K562 (cell line): ENCODE measurements at regions not wholly inside any gene's neighbourhood (a gene's known extent, or its start where the extent isn't known, plus 50 kb on each side); places are given as distances from the start of the nearest gene placed in this dataset.

Experiments used
- ATAC-seq: fragments of 200-7000 bp; cut with Tn5 transposase; 3 replicates; pipeline ENCODE4 v1.9.1; 2020; ENCODE audit warnings: moderate library complexity
- BruUV-seq: library from RNA; stranded (reverse); fragments of 400-500 nt; replicated peaks from 2 replicates; lab custom pipeline; 2021; lab: Mats Ljungman, UMichigan
- CTCF ChIA-PET: fragments of 300-600 bp; formaldehyde crosslinking; extraction: SDS; loops from one replicate; lab custom pipeline; 2021; ENCODE audit warnings: low intra/inter-chr PET ratio; lab: Yijun Ruan, JAX
- POLR2A ChIA-PET: fragments of 300-600, 350-650 bp; sonication (Branson Sonifier 250); formaldehyde crosslinking; extraction: SDS; loops from one replicate; lab custom pipeline; 2021; ENCODE audit warnings: antibody characterized with exemption, inconsistent platforms; lab: Yijun Ruan, JAX
- DNase-seq, 4 experiments: peaks; one replicate each; pipeline versions ENCODE4 v3.0.0 to v3.0.0-alpha.2; 2011 to 2018; ENCODE audit warnings: low spot score in 3 of 4, mixed read lengths in 3 of 4; ENCODE audit errors: extremely low read depth in 1 of 4
- FAIRE-seq: peaks from 2 replicates; lab custom pipeline; 2011; peaks lifted over from hg19 to GRCh38; lab: Jason Lieb, UNC
- H2AFZ ChIP-seq: 2 replicates; pipeline ENCODE4 v1.6.0; 2011; ENCODE audit warnings: low read depth, low read length, control low read depth, inconsistent platforms
- H3K27ac ChIP-seq: fragments of 200-600 bp; 3 replicates; pipeline ENCODE4 v1.8.0; 2011; ENCODE audit warnings: low read depth, mild to moderate bottlenecking, control low read depth, inconsistent platforms, low read length, moderate library complexity, mixed read lengths; ENCODE audit errors: extremely low read depth
- H3K27me3 ChIP-seq, 2 experiments: fragments of 300-600 bp in 1 of 2; 2 replicates in 1 of 2; 3 replicates in 1 of 2; pipeline versions ENCODE4 v1.6.0 to v1.8.0; 2011; ENCODE audit warnings: inconsistent platforms in 2 of 2, low read length in 2 of 2, mild to moderate bottlenecking in 1 of 2, mixed read lengths in 1 of 2, moderate library complexity in 1 of 2; ENCODE audit not compliant: control insufficient read depth in 2 of 2, insufficient read depth in 2 of 2
- H3K36me3 ChIP-seq: fragments of 300-600 bp; 3 replicates; pipeline ENCODE4 v1.8.0; 2011; ENCODE audit warnings: mild to moderate bottlenecking, low read length, inconsistent platforms; ENCODE audit not compliant: control insufficient read depth, insufficient read depth
- H3K4me1 ChIP-seq, 2 experiments: fragments of 200-600 bp in 1 of 2; replicated peaks in 1 of 2; 2 replicates in 1 of 2; 3 replicates in 1 of 2; pipeline versions ENCODE4 v1.5.1 to v1.8.0; 2011; ENCODE audit warnings: inconsistent platforms in 2 of 2, low read length in 2 of 2, mild to moderate bottlenecking in 1 of 2, mixed read lengths in 1 of 2, moderate library complexity in 1 of 2; ENCODE audit not compliant: control insufficient read depth in 2 of 2, insufficient read depth in 2 of 2
- H3K4me2 ChIP-seq: 2 replicates; pipeline ENCODE4 v1.6.1; 2011; ENCODE audit warnings: low read length, control low read depth, inconsistent platforms, mixed read lengths; ENCODE audit not compliant: insufficient read depth
- H3K4me3 ChIP-seq: fragments of 200-600 bp; sonication (generic), shearing (Covaris generic); 2 replicates; pipeline ENCODE4 v1.5.1; 2016; ENCODE audit warnings: control low read depth, inconsistent platforms
- H3K79me2 ChIP-seq: fragments of 200-600 bp; 3 replicates; pipeline ENCODE4 v1.8.0; 2011; ENCODE audit warnings: low read length, inconsistent platforms; ENCODE audit not compliant: control insufficient read depth, insufficient read depth
- H3K9ac ChIP-seq, 2 experiments: 2 replicates each; pipeline versions ENCODE4 v1.6.0 to v1.6.1; 2011; ENCODE audit warnings: low read depth in 2 of 2, low read length in 2 of 2, control low read depth in 1 of 2, inconsistent platforms in 1 of 2, mild to moderate bottlenecking in 1 of 2, mixed read lengths in 1 of 2; ENCODE audit not compliant: insufficient read depth in 1 of 2
- H3K9me1 ChIP-seq: one replicate; pipeline ENCODE4 v1.6.0; 2011; ENCODE audit warnings: inconsistent platforms, mild to moderate bottlenecking, low read length, moderate library complexity; ENCODE audit not compliant: control insufficient read depth, insufficient read depth
- H3K9me3 ChIP-seq: replicated peaks from 2 replicates; pipeline ENCODE4 v1.5.1; 2011; ENCODE audit warnings: low read depth, low read length, inconsistent platforms; ENCODE audit not compliant: control insufficient read depth, insufficient read depth
- H4K20me1 ChIP-seq: replicated peaks from 2 replicates; pipeline ENCODE4 v1.6.1; 2011; ENCODE audit warnings: low read length, inconsistent platforms, mixed read lengths; ENCODE audit not compliant: control insufficient read depth, insufficient read depth
- FOXJ3 ChIP-seq: sonication (generic); formaldehyde crosslinking; IDR thresholded peaks from 2 replicates; pipeline ENCODE4 v1.4.0; 2020; ENCODE audit warnings: mild to moderate bottlenecking, missing genetic modification reagents
- HCFC1 ChIP-seq: IDR thresholded peaks from 2 replicates; pipeline ENCODE4 v1.6.1; 2012; ENCODE audit warnings: low read depth, low read length, improper control_type of control experiment
- HIVEP1 ChIP-seq: fragments of 250-450 bp; sonication (Bioruptor Pico); IDR thresholded peaks from 2 replicates; pipeline ENCODE4 v1.4.0; 2020; ENCODE audit warnings: mild to moderate bottlenecking
- HSF4 ChIP-seq: fragments of 250-450 bp; sonication (Bioruptor Pico); IDR thresholded peaks from 2 replicates; pipeline ENCODE4 v2.1.2; 2022; ENCODE audit warnings: mild to moderate bottlenecking, moderate library complexity, borderline replicate concordance
- L3MBTL2 ChIP-seq: fragments of 450-650 bp; IDR thresholded peaks from 2 replicates; pipeline ENCODE4 v1.6.1; 2016; ENCODE audit warnings: mild to moderate bottlenecking, moderate library complexity
- MAFG ChIP-seq: fragments of 450-650 bp; conservative IDR thresholded peaks from 2 replicates; pipeline ENCODE4 v1.6.1; 2016; ENCODE audit warnings: missing genetic modification characterization, missing compliant biosample characterization
- OTX1 ChIP-seq: fragments of 450-650 bp; formaldehyde crosslinking; IDR thresholded peaks from 2 replicates; pipeline ENCODE4 v1.4.0; 2022; ENCODE audit warnings: mild to moderate bottlenecking
- SETDB1 ChIP-seq: IDR thresholded peaks from one replicate; pipeline ENCODE4 v1.6.1; 2012; ENCODE audit warnings: low read length, control low read depth, inconsistent platforms
- ZC3H11A ChIP-seq: IDR thresholded peaks from 2 replicates; pipeline ENCODE4 v1.6.1; 2012; ENCODE audit warnings: low read depth, low read length, improper control_type of control experiment
- ZKSCAN3 ChIP-seq: fragments of 250-450 bp; sonication (Bioruptor Pico); IDR thresholded peaks from 2 replicates; pipeline ENCODE4 v1.4.0; 2020
- ZNF239 ChIP-seq: fragments of 250-450 bp; sonication (Bioruptor Pico); IDR thresholded peaks from 2 replicates; pipeline ENCODE4 v1.4.0; 2020; ENCODE audit warnings: mild to moderate bottlenecking
- ZNF584 ChIP-seq: fragments of 200-800 bp; sonication (Bioruptor generic); IDR thresholded peaks from 2 replicates; pipeline ENCODE4 v1.6.1; 2016; ENCODE audit warnings: low read depth, mild to moderate bottlenecking, missing genetic modification characterization, missing compliant biosample characterization
- ZNF639 ChIP-seq, 2 experiments: fragments of 200-800 bp in 1 of 2; sonication (Bioruptor generic) in 1 of 2; sonication (generic) in 1 of 2; formaldehyde crosslinking in 1 of 2; IDR thresholded peaks in 1 of 2; conservative IDR thresholded peaks in 1 of 2; 2 replicates each; pipeline versions ENCODE4 v1.5.0 to v1.6.1; 2016 to 2020; ENCODE audit warnings: missing compliant biosample characterization in 1 of 2, missing genetic modification characterization in 1 of 2, missing genetic modification reagents in 1 of 2
- ZNF79 ChIP-seq: fragments of 250-450 bp; sonication (Bioruptor Pico); IDR thresholded peaks from 2 replicates; pipeline ENCODE4 v1.4.0; 2020; ENCODE audit warnings: low read depth, mild to moderate bottlenecking, moderate library complexity
- WGBS: fragments of 100-300 bp; shearing (Covaris generic); methylation state at CpG from one replicate; pipeline ENCODE4 v1.1.6; 2016; ENCODE audit warnings: low coverage, mixed read lengths; ENCODE audit not compliant: insufficient coverage; ENCODE audit errors: missing lambda C conversion rate; 5-methylcytosine and 5-hydroxymethylcytosine counted together
- in situ Hi-C: fragments of 300-500 bp; cut with MboI; formaldehyde crosslinking; loops from 4 replicates; pipeline ENCODE4 v1.15.0; 2018; ENCODE audit warnings: inconsistent platforms, mixed read lengths
- intact Hi-C: fragments of 100-400 bp; cut with micrococcal nuclease; formaldehyde crosslinking; loops from 2 replicates; pipeline ENCODE4 v1.14.2; 2022
- TF ChIP-seq, protein P1 (sequence below), 2 experiments: fragments of 250-450 bp in 1 of 2; fragments of 450-650 bp in 1 of 2; sonication (Bioruptor Pico) in 1 of 2; IDR thresholded peaks; 2 replicates each; pipeline versions ENCODE4 v1.6.1 to v1.8.0; 2016 to 2021; ENCODE audit warnings: mild to moderate bottlenecking in 2 of 2, moderate library complexity in 2 of 2, missing compliant biosample characterization in 1 of 2, missing genetic modification characterization in 1 of 2
- TF ChIP-seq, protein P2 (sequence below): fragments of 250-450 bp; sonication (Bioruptor Pico); IDR thresholded peaks from 2 replicates; pipeline ENCODE4 v1.5.0; 2021

- POLR2A ChIA-PET = no interaction called here
- FAIRE-seq = no peak
- no peaks in the 10 kb centered on the region for H4K20me1 ChIP-seq
Measured at GRCh38 chr13:54606944-54607343, 1578.3 kb downstream of the OLFM4 start.

More at GRCh38 chr13:54606944-54607343, 1578.3 kb downstream of the OLFM4 start:
- H3K9me1 ChIP-seq = no peaks in the 10 kb centered on the region
- H2AFZ ChIP-seq = no peak overlapping the region
- no peak overlapping the region for H3K27ac ChIP-seq
- H3K4me3 ChIP-seq = no peak overlapping the region
- no TSS peak for BruUV-seq
- no peaks in the 10 kb centered on the region for H3K4me1 ChIP-seq
- no peak overlapping the region for H3K9ac ChIP-seq
- WGBS = 0% methylated on average over 1 of the region's 1 CpG
- CTCF ChIA-PET = no interaction called here
- H3K9me3 ChIP-seq = no peaks in the 10 kb centered on the region
- H3K36me3 ChIP-seq = no peaks in the 10 kb centered on the region
- intact Hi-C loops (no loop called here), in situ Hi-C loops (no loop called here)
- no peak overlapping the region for H3K4me2 ChIP-seq
- H3K27me3 ChIP-seq = no peaks in the 10 kb centered on the region
- no peak for DNase-seq
- no peak for ATAC-seq
- TF ChIP-seq, protein P1, sequence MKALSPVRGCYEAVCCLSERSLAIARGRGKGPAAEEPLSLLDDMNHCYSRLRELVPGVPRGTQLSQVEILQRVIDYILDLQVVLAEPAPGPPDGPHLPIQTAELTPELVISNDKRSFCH (CRISPR knock-in tag; IDR thresholded peaks at IDR 0.05) = no peak
- TF ChIP-seq, protein P1 (tag; IDR thresholded peaks at IDR 0.05) = no peak
- TF ChIP-seq, protein P2, sequence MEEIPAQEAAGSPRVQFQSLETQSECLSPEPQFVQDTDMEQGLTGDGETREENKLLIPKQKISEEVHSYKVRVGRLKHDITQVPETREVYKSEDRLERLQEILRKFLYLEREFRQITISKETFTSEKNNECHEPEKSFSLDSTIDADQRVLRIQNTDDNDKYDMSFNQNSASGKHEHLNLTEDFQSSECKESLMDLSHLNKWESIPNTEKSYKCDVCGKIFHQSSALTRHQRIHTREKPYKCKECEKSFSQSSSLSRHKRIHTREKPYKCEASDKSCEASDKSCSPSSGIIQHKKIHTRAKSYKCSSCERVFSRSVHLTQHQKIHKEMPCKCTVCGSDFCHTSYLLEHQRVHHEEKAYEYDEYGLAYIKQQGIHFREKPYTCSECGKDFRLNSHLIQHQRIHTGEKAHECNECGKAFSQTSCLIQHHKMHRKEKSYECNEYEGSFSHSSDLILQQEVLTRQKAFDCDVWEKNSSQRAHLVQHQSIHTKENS (CRISPR knock-in tag) = no peak
- TF ChIP-seq HSF4 (CRISPR knock-in tag) (no peak), ZNF584 (CRISPR knock-in tag) (no peak), MAFG (no peak), ZC3H11A (no peak), OTX1 (CRISPR knock-in tag) (no peak), SETDB1 (no peak), ZKSCAN3 (CRISPR knock-in tag) (no peak), HCFC1 (no peak), L3MBTL2 (no peak), ZNF79 (CRISPR knock-in tag) (no peak), FOXJ3 (CRISPR knock-in tag) (no peak), ZNF239 (CRISPR knock-in tag) (no peak), HIVEP1 (no peak), ZNF639 (CRISPR knock-in tag; conservative IDR thresholded peaks at IDR 0.05 in 1 of 2, IDR thresholded peaks at IDR 0.05 in 1 of 2) (no peak)
- TF ChIP-seq, all 486 proteins: peak for 0
- H3K79me2 ChIP-seq = no peaks in the 10 kb centered on the region
